T47D (cell line): ENCODE measurements at regions not wholly inside any gene's neighbourhood (a gene's known extent, or its start where the extent isn't known, plus 50 kb on each side); places are given as distances from the start of the nearest gene placed in this dataset.

ENCODE experiments used
- DNase-seq, 2 experiments: peaks; one replicate each; pipeline versions ENCODE4 v3.0.0 to v3.0.0-alpha.2; 2011 to 2012; ENCODE audit warnings: low read depth in 1 of 2, low spot score in 1 of 2
- JUND ChIP-seq: IDR thresholded peaks from 2 replicates; pipeline ENCODE4 v1.6.1; 2012; ENCODE audit warnings: low read depth
- in situ Hi-C: cut with HindIII; loops from 2 replicates; pipeline ENCODE4 v1.10.0; 2016; ENCODE audit warnings: low sequenced_read_pairs, low pct_unique_long_range_greater_than_20kb

DNA sequence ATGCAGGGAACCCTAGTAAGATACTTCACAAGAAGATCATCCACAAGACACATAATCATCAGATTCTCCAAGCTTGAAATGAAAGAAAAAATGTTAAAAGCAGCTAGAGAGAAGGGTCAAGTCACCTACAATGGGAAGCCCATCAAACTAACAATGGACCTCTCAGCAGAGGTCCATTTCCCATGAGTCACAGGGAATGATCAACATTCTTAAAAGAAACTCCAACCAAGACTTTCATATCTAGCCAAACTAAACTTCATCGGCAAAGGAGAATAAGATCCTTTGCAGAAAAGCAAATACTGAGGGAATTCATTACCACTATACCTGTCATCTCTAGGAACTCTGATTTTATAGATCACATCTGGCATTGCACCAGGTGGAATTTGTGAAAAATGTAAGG, 52.9 kb upstream of the SPATA31E1 start:
- in situ Hi-C loops = no loop called here
- DNase-seq = no peak
- TF ChIP-seq JUND = no peak

DNA sequence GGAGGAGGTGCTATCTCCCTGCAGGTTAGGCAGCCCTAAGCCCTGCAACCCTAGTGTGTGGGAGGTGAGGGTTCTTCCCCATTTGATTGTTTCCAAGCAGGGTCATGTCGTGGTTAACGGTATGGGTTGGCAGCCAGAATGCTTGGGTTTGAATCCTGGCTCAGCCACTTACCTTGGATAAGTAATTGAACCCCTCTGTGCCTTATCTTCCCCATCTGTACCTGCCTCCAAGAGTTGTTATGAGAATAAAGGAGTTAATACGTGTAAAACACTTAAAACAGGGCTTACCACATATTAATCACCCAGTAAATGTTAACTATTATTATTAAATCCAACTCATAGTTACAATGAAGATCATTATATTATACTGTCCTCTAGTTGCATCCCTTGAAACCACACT, 52.2 kb upstream of the SPATA31E1 start:
- in situ Hi-C loops = no loop called here
- DNase-seq = no peak
- no peak for TF ChIP-seq JUND

DNA sequence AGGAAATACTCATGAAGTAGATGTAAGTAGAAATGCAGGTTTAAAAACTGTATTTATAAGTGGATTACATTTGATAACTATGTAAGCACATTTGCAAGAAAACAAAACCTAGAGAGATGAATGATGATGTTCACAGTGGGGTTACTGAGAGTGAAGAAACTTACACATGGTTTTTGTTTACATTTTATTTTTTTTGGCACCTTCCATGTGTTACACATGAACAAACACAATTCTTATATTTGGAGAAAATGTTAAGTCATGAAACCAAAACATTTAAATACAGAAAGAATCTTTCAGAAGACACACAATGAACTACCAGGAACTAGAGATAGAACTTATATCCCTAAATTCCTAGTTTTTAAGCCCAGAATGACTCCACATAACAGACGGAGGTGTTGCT, 51.5 kb upstream of the SPATA31E1 start:
- in situ Hi-C loops = no loop called here
- no peak for TF ChIP-seq JUND
- no peak for DNase-seq
